CD4-positive, alpha-beta T cell treated with Interleukin-15 for 1 hour (primary cell): ENCODE measurements at regions not wholly inside any gene's neighbourhood (a gene's known extent, or its start where the extent isn't known, plus 50 kb on each side); places are given as distances from the start of the nearest gene placed in this dataset.

Experiments used
- DNase-seq: peaks from one replicate; pipeline ENCODE4 v3.0.0-alpha.2; 2020

- no peak for DNase-seq
These were observed 440.7 kb upstream of the ARHGEF26 start for GRCh38 chr3:153680526-153680925.

- DNase-seq: no peak
These were observed 440.1 kb upstream of the ARHGEF26 start for GRCh38 chr3:153681057-153681456.

DNA sequence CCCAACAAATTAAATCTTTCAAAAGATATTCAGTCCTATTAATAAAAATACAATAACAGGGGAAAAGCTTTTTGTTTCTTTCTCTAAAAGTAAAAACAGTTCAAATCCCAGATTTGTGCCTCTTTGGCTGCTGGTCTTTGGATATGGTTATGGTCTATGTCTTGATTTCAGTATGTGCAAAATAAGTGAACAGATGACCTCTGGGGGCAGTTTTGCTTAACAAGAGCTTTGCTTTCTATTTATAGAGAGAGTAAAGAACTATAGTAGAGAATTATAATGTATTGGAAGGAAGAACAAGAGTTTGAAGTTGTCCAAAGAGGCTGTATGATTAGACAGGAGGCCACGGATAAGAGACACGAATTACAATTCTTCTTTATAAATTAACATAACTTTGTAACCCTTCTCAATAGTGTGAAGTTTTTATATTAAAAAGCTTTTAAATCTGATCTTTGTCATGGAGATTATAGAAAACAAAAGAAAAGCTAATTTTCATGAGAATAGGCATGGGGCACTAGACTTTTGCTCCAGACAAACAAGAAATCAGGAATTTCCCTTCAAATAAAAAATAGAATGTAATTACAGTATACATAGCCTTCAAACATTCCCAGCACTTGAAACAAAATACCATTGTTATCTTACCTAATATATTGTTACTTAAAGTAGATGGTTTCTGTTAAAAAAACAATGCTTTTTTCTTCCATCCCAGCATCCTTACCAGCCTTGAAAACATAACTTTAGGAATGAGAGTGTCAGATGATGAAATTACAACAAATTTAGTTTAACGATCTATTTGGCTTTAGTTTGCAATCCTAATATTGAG, 432.7 kb upstream of the ARHGEF26 start:
- no peak for DNase-seq

DNA sequence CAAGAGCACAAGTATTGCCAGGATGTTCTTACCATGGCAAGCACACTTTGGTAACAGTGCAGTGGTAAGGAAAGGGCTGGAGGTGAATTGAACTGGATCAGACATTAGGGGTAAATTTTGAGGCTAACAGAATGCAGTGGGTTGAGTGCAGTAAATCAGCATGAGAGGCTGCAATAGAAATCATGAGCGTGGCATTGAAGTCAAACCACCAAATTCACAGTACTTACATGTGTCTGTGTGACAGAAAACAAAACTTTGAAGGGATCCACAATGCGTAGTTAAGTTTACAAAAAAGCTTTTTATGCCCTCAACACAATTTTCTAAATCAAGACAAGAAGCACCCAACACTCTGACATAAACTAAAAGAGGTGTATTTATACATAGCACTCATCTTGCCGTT, 428.0 kb upstream of the ARHGEF26 start:
- DNase-seq: no peak

- no peak for DNase-seq
These were observed 419.1 kb upstream of the ARHGEF26 start for GRCh38 chr3:153702106-153702505.

DNA sequence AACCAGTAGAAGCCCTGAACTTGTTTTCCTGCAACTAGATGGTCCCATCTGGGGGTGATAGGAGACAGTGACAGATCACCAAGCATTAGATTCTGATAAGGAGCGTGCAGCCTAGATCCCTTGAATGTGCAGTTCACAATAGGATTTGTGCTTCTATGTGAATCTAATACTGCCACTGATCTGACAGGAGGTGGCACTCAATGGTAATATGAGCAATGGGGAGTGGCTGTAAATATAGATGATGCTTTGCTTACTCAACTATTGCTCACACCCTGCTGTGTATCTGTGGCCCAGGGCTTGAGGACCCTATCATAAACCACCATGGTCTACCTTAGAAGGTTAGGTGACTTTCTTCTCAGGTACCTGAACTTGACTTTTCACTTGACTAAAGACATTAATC, 417.1 kb upstream of the ARHGEF26 start:
- DNase-seq: no peak

- no peak for DNase-seq
These were observed 414.5 kb upstream of the ARHGEF26 start for GRCh38 chr3:153706706-153707105.

- DNase-seq: no peak
These were observed 407.2 kb upstream of the ARHGEF26 start for GRCh38 chr3:153714016-153714415.

DNA sequence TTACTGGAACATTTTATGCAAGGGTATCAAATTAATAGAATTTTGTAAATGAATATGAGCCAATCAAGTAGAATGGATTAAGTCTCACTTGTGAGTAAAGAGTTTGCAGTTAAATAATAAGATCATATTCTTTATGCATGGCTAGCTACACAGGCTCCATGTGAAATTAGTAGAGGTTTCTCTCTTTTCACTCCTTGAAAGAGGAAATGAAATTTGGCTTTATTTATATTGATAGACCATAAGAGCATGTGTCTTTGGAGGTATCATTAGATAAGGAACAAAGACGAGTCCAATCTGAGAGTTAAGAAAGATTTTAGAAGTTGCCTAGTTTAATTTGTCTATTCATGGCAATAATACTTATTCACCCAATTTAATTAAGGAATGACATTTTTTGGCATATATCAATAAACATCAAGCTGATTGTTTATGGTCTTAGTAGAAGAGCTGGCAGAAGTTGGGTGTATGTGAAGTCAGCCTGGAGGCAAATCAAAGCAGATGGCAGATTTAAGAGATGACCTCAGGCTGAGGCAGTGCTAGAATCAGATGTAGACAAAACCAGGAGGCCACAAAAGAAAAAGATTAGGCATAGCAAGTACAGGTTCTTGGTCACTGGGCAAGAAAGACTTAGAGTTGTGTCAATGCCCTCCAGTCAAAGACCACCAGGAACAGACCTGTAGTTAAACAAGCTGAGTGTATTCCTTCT, 406.5 kb upstream of the ARHGEF26 start:
- DNase-seq: no peak

- DNase-seq: no peak
These were observed 399.0 kb upstream of the ARHGEF26 start for GRCh38 chr3:153722157-153722556.

DNA sequence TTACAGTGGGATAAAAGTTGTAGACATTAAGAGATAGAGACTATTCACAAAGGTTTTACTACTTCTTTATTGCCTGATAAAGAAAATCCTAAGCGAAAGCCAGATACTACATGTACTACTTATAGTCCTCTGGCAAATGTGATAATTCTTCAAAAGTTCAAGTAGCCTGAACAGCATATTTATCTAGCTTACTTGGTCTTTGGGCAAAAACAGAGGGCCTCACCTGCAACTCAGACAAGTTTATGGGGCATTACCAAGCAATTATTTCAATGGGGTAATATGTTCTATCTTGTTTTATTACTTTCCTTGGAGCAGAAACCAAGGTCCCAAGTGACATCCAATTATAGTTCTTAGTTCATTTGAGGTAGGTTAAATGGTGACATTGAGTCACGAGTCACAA, 390.1 kb upstream of the ARHGEF26 start:
- no peak for DNase-seq

GRCh38 chr3:153734777-153735551, 386.2 kb upstream of the ARHGEF26 start:
- DNase-seq: no peak

DNA sequence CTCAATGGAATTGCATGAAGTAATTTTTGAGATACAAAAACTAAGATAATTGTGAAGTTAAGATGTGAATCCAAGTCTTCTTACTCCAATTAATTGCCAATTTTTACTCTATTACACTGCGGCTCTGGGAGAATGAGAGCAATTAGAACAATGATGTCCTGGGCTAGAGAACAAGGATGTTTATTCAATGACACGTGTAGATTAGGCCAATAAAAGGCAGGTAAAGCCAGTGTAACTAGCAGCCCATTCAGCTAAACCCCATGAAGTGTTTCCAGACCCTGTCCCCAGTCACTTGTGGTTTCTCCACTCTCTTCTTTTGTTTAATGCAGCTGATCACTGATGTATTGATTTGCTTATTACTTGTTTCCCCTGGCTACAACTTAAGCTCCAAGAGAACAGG, 381.1 kb upstream of the ARHGEF26 start:
- DNase-seq: no peak

DNA sequence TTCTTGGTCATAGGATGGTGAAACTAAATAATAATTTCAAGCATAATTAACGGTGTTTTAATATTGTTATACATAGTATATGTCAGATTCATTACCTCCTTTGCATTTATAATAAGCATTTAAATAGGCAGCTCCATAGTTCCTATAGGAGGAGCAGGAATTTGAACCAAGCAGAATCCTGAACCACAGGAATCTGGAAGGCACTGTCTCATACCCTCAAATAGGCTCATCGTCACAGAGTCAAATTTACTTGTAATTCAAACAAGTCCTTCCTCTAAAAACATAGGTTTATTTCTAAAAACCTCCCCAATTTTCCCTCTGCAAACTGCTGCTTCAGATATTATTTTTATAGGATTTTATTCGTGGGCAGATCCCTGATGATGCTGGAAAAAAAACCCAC, 376.3 kb upstream of the ARHGEF26 start:
- no peak for DNase-seq

DNA sequence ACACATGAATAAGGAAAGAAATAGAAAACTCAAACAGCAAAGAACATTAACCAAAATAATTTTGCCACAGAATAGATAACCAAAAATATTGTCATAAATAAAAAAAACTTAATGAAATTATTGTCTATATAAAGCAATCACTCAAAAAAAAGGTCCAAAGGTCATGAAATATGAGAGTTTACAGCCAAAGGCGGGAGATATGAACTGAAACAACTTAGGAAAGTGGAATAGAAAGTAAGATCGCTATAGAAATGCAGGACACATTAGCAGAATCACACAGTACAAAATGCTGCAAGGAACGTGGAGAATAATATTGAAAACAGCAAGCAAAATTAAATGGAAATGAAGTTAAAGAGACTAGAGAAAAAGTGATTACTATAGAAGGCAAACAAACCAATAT, 375.0 kb upstream of the ARHGEF26 start:
- DNase-seq: no peak

DNA sequence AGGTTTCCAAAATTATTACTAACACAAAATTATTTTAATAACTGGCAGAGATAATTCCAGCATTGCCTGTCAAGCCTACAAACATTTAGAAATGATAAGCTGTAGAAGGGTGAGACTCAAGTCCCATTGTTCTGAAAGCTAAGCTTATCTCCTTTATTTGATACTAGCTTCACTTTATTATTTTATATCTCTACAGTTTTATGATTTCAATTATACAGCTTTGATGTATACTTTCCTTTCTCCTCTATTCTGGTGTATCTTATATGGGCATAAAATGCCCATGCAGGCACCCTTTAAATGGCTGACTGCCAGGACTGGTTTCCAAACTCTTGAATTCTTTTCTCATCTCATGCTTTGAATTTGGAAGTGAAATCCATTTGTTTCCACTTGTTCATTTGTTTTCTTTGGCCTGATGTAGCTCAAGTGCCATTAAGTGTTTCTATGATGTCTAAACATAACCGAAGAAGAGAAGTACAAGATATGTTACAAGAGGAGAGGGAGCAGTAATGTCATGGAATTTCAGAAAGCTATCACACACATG, 372.1 kb upstream of the ARHGEF26 start:
- no peak for DNase-seq

DNA sequence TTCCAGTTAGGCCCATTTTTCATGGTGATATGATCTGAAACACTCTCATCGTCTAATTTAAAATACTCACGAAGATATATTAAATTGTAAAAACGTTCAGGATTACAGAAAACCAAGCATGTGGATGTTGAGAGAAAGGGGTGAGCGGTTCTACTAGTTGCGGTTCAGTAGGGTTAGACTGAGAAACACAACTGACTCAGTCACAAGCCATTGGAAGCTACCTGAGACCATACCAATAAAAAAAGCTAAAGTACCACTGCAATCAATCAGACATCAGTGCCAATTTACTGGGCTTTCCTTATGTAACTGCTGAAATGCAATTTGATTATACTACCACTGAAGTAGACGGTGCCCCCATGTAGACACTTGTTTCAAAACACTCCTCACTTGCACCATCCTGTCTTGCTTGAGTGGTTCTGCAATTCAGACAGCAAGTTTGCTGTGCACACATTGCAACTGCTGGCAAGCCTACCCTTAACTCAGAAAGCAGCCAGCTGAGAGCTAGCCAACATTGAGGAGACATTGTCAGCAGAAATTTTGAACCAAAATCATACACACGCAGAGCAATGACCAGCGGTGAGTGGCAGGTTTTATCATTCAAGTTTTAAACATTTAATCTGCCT, 368.7 kb upstream of the ARHGEF26 start:
- no peak for DNase-seq

GRCh38 chr3:153753035-153753434, 368.2 kb upstream of the ARHGEF26 start:
- no peak for DNase-seq

DNA sequence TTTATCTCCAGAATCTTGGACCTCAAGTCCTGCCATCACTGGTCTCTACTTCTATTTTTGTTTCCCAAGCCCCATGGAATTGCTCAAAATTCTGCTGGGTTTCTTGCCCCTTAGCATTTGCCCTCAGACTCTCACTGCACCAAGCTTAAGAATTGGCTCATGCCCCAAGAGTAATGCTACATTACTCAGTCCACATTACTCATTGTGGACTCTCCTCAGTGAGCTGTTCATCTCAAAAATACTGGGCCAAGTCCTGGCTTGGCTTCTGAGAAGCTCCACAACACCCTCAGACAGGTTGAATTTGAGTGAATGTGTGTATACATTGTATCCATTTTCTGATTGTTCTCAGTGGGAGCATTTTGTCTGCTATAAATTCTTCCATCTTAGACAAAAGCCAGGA, 364.4 kb upstream of the ARHGEF26 start:
- no peak for DNase-seq

DNA sequence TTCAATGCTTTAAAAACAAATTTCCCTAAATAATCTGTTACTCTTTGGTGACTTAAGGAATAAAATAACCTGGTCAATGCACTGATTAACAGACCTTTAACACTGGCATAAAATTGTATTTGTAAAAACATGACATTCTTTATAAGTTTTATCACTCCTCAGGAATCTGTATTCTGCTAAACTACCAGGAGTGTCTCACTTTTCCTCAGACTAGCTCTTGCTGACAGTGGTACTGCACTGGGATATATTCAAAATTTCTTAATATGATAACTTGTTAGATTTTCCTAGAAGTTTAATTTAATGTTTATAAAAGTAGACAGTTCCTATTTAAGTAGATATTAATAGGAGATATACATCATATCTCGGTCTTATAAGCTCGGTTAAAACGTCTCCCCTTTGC, 363.4 kb upstream of the ARHGEF26 start:
- DNase-seq: no peak

DNA sequence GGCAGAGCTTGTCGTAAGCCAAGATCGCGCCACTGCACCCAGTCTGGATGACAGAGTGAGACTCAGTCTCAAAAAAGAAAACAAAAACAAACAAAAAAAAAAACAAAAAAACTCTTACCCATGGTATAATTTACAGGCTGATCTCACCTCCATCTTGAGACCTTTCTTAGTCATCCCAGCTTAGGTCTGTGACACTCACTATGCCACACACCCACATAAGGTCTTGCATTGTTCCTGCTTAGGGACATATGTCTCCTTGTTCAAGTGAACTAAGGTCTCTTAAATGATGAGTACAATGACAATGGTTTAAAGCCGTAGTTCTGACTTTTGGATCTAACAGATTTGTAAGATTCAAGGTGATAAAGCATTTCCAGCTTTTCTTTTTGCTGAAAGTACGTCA, 360.2 kb upstream of the ARHGEF26 start:
- no peak for DNase-seq

DNA sequence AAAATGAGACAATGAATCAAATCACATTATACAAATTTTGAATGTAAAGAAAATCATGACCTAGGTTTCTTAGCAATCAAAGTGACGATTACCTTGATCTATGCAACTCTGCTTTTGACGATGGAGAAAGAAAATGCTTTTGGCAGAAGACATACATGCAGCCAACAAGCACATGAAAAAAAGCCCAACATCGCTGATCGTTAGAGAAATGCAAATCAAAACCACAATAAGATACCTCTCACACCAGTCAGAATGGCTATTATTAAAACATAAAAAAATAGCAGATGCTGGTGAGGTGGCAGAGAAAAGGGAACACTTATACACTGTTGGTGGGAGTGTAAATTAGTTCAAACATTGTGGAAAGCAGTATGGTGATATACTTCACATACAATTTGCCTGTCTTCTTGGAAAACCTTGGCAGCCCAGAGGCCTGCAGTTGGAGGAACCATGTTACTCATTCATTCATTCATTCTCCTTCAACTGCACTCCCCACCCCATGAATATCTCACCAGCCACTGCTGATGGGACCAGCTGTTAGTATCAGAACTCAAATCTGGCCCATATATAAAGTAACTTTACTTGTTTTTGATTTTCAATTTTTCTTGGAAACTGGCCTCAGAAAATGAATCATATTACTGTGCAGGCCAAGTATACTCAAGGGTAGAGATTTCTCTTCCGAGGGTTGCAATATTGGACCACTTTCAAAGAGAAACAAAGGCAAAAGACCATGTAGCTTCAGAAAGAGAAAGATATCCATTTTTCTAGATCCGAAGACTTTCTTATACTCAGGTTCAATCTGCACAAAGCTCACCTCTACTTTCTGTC, 358.6 kb upstream of the ARHGEF26 start:
- DNase-seq: no peak
